K562 (cell line): ENCODE measurements at regions not wholly inside any gene's neighbourhood (a gene's known extent, or its start where the extent isn't known, plus 50 kb on each side); places are given as distances from the start of the nearest gene placed in this dataset.

Source experiments
- ATAC-seq: fragments of 200-7000 bp; cut with Tn5 transposase; 3 replicates; pipeline ENCODE4 v1.9.1; 2020; ENCODE audit warnings: moderate library complexity
- BruUV-seq: library from RNA; stranded (reverse); fragments of 400-500 nt; replicated peaks from 2 replicates; lab custom pipeline; 2021; lab: Mats Ljungman, UMichigan
- CTCF ChIA-PET: fragments of 300-600 bp; formaldehyde crosslinking; extraction: SDS; loops from one replicate; lab custom pipeline; 2021; ENCODE audit warnings: low intra/inter-chr PET ratio; lab: Yijun Ruan, JAX
- POLR2A ChIA-PET: fragments of 300-600, 350-650 bp; sonication (Branson Sonifier 250); formaldehyde crosslinking; extraction: SDS; loops from one replicate; lab custom pipeline; 2021; ENCODE audit warnings: antibody characterized with exemption, inconsistent platforms; lab: Yijun Ruan, JAX
- DNase-seq, 4 experiments: peaks; one replicate each; pipeline versions ENCODE4 v3.0.0 to v3.0.0-alpha.2; 2011 to 2018; ENCODE audit warnings: low spot score in 3 of 4, mixed read lengths in 3 of 4; ENCODE audit errors: extremely low read depth in 1 of 4
- FAIRE-seq: peaks from 2 replicates; lab custom pipeline; 2011; peaks lifted over from hg19 to GRCh38; lab: Jason Lieb, UNC
- H2AFZ ChIP-seq: 2 replicates; pipeline ENCODE4 v1.6.0; 2011; ENCODE audit warnings: low read depth, low read length, control low read depth, inconsistent platforms
- H3K27ac ChIP-seq: fragments of 200-600 bp; 3 replicates; pipeline ENCODE4 v1.8.0; 2011; ENCODE audit warnings: low read depth, mild to moderate bottlenecking, control low read depth, inconsistent platforms, low read length, moderate library complexity, mixed read lengths; ENCODE audit errors: extremely low read depth
- H3K27me3 ChIP-seq, 2 experiments: fragments of 300-600 bp in 1 of 2; 2 replicates in 1 of 2; 3 replicates in 1 of 2; pipeline versions ENCODE4 v1.6.0 to v1.8.0; 2011; ENCODE audit warnings: inconsistent platforms in 2 of 2, low read length in 2 of 2, mild to moderate bottlenecking in 1 of 2, mixed read lengths in 1 of 2, moderate library complexity in 1 of 2; ENCODE audit not compliant: control insufficient read depth in 2 of 2, insufficient read depth in 2 of 2
- H3K36me3 ChIP-seq: fragments of 300-600 bp; 3 replicates; pipeline ENCODE4 v1.8.0; 2011; ENCODE audit warnings: mild to moderate bottlenecking, low read length, inconsistent platforms; ENCODE audit not compliant: control insufficient read depth, insufficient read depth
- H3K4me1 ChIP-seq, 2 experiments: fragments of 200-600 bp in 1 of 2; replicated peaks in 1 of 2; 2 replicates in 1 of 2; 3 replicates in 1 of 2; pipeline versions ENCODE4 v1.5.1 to v1.8.0; 2011; ENCODE audit warnings: inconsistent platforms in 2 of 2, low read length in 2 of 2, mild to moderate bottlenecking in 1 of 2, mixed read lengths in 1 of 2, moderate library complexity in 1 of 2; ENCODE audit not compliant: control insufficient read depth in 2 of 2, insufficient read depth in 2 of 2
- H3K4me2 ChIP-seq: 2 replicates; pipeline ENCODE4 v1.6.1; 2011; ENCODE audit warnings: low read length, control low read depth, inconsistent platforms, mixed read lengths; ENCODE audit not compliant: insufficient read depth
- H3K4me3 ChIP-seq: fragments of 200-600 bp; sonication (generic), shearing (Covaris generic); 2 replicates; pipeline ENCODE4 v1.5.1; 2016; ENCODE audit warnings: control low read depth, inconsistent platforms
- H3K79me2 ChIP-seq: fragments of 200-600 bp; 3 replicates; pipeline ENCODE4 v1.8.0; 2011; ENCODE audit warnings: low read length, inconsistent platforms; ENCODE audit not compliant: control insufficient read depth, insufficient read depth
- H3K9ac ChIP-seq, 2 experiments: 2 replicates each; pipeline versions ENCODE4 v1.6.0 to v1.6.1; 2011; ENCODE audit warnings: low read depth in 2 of 2, low read length in 2 of 2, control low read depth in 1 of 2, inconsistent platforms in 1 of 2, mild to moderate bottlenecking in 1 of 2, mixed read lengths in 1 of 2; ENCODE audit not compliant: insufficient read depth in 1 of 2
- H3K9me1 ChIP-seq: one replicate; pipeline ENCODE4 v1.6.0; 2011; ENCODE audit warnings: inconsistent platforms, mild to moderate bottlenecking, low read length, moderate library complexity; ENCODE audit not compliant: control insufficient read depth, insufficient read depth
- H3K9me3 ChIP-seq: replicated peaks from 2 replicates; pipeline ENCODE4 v1.5.1; 2011; ENCODE audit warnings: low read depth, low read length, inconsistent platforms; ENCODE audit not compliant: control insufficient read depth, insufficient read depth
- H4K20me1 ChIP-seq: replicated peaks from 2 replicates; pipeline ENCODE4 v1.6.1; 2011; ENCODE audit warnings: low read length, inconsistent platforms, mixed read lengths; ENCODE audit not compliant: control insufficient read depth, insufficient read depth
- ARHGAP35 ChIP-seq: fragments of 450-650 bp; IDR thresholded peaks from 2 replicates; pipeline ENCODE4 v1.6.1; 2018; ENCODE audit not compliant: partially characterized antibody
- MBD2 ChIP-seq: sonication (generic); IDR thresholded peaks from 2 replicates; pipeline ENCODE4 v1.6.1; 2016; ENCODE audit warnings: low read depth, borderline replicate concordance
- RBM34 ChIP-seq: fragments of 200-400 bp; formaldehyde crosslinking; IDR thresholded peaks from 2 replicates; pipeline ENCODE4 v1.6.1; 2018; ENCODE audit warnings: low read length, borderline replicate concordance; ENCODE audit not compliant: insufficient read depth
- RCOR1 ChIP-seq, 2 experiments: IDR thresholded peaks; 2 replicates each; pipeline ENCODE4 v1.6.1; 2012; ENCODE audit warnings: low read depth in 2 of 2, low read length in 2 of 2, borderline replicate concordance in 1 of 2, improper control_type of control experiment in 1 of 2
- TSC22D4 ChIP-seq: fragments of 450-650 bp; IDR thresholded peaks from 2 replicates; pipeline ENCODE4 v1.6.1; 2016; ENCODE audit warnings: missing genetic modification characterization, missing biosample characterization, control low read depth
- ZNF175 ChIP-seq: fragments of 200-800 bp; sonication (Bioruptor generic); IDR thresholded peaks from 2 replicates; pipeline ENCODE4 v1.6.1; 2016; ENCODE audit warnings: low read depth, mild to moderate bottlenecking, missing genetic modification characterization, missing compliant biosample characterization
- ZNF232 ChIP-seq: sonication (generic); formaldehyde crosslinking; IDR thresholded peaks from 2 replicates; pipeline ENCODE4 v1.8.0; 2022; ENCODE audit warnings: mild to moderate bottlenecking, missing genetic modification reagents
- WGBS: fragments of 100-300 bp; shearing (Covaris generic); methylation state at CpG from one replicate; pipeline ENCODE4 v1.1.6; 2016; ENCODE audit warnings: low coverage, mixed read lengths; ENCODE audit not compliant: insufficient coverage; ENCODE audit errors: missing lambda C conversion rate; 5-methylcytosine and 5-hydroxymethylcytosine counted together
- in situ Hi-C: fragments of 300-500 bp; cut with MboI; formaldehyde crosslinking; loops from 4 replicates; pipeline ENCODE4 v1.15.0; 2018; ENCODE audit warnings: inconsistent platforms, mixed read lengths
- intact Hi-C: fragments of 100-400 bp; cut with micrococcal nuclease; formaldehyde crosslinking; loops from 2 replicates; pipeline ENCODE4 v1.14.2; 2022
- TF ChIP-seq, protein P1 (sequence below): sonication (generic); formaldehyde crosslinking; IDR thresholded peaks from 2 replicates; pipeline ENCODE4 v1.8.0; 2023; ENCODE audit warnings: mild to moderate bottlenecking, missing genetic modification reagents
- TF ChIP-seq, protein P2 (sequence below): sonication (generic); formaldehyde crosslinking; IDR thresholded peaks from 2 replicates; pipeline ENCODE4 v1.9.0; 2022; ENCODE audit warnings: mild to moderate bottlenecking, missing genetic modification reagents

- TF ChIP-seq ZNF175 (CRISPR knock-in tag) (no peak), RCOR1 (IDR thresholded peaks at IDR 0.05; ENCODE audit: borderline replicate concordance in 1 of 2, low read depth in 2 of 2, low read length in 2 of 2) (no peak), ZNF232 (no peak), TSC22D4 (no peak), RBM34 (no peak), ARHGAP35 (no peak), MBD2 (no peak)
- TF ChIP-seq, protein P1, sequence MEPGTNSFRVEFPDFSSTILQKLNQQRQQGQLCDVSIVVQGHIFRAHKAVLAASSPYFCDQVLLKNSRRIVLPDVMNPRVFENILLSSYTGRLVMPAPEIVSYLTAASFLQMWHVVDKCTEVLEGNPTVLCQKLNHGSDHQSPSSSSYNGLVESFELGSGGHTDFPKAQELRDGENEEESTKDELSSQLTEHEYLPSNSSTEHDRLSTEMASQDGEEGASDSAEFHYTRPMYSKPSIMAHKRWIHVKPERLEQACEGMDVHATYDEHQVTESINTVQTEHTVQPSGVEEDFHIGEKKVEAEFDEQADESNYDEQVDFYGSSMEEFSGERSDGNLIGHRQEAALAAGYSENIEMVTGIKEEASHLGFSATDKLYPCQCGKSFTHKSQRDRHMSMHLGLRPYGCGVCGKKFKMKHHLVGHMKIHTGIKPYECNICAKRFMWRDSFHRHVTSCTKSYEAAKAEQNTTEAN (CRISPR knock-in tag) = no peak
- TF ChIP-seq, protein P2, sequence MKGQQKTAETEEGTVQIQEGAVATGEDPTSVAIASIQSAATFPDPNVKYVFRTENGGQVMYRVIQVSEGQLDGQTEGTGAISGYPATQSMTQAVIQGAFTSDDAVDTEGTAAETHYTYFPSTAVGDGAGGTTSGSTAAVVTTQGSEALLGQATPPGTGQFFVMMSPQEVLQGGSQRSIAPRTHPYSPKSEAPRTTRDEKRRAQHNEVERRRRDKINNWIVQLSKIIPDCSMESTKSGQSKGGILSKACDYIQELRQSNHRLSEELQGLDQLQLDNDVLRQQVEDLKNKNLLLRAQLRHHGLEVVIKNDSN (CRISPR knock-in tag) = no peak
- in situ Hi-C loops = no loop called here
- Histone ChIP-seq H3K27ac (no peak overlapping the region), H3K9me3 (no peaks in the 10 kb centered on the region), H3K4me1 (no peaks in the 10 kb centered on the region), H4K20me1 (no peaks in the 10 kb centered on the region), H3K9ac (no peak overlapping the region), H2AFZ (no peak overlapping the region), H3K4me3 (no peak overlapping the region), H3K4me2 (no peak overlapping the region), H3K27me3 (peaks cover 0 to 19% of the 10 kb centered on the region in 2 experiments; a peak in 3 of 5 replicates), H3K79me2 (no peaks in the 10 kb centered on the region), H3K9me1 (peaks cover 2% of the 10 kb centered on the region), H3K36me3 (no peaks in the 10 kb centered on the region)
- ATAC-seq (no peak), DNase-seq (no peak), FAIRE-seq (no peak)
- POLR2A ChIA-PET = interaction anchor here (0.5 to 0.8 kb wide), 2 partner anchors 9 to 24 kb away, joined by 3 read pairs; no protein-coding TSS in a partner anchor
- CTCF ChIA-PET = no interaction called here
- BruUV-seq = no TSS peak
- WGBS = 1% methylated on average over 4 of the region's 4 CpGs
- intact Hi-C loops = no loop called here
These were observed 458.7 kb downstream of the MATN1 start for GRCh38 chr1:30264672-30265025.
